ENCODE measurements at regions not wholly inside any gene's neighbourhood (a gene's known extent, or its start where the extent isn't known, plus 50 kb on each side); places are given as distances from the start of the nearest gene placed in this dataset.

DNA sequence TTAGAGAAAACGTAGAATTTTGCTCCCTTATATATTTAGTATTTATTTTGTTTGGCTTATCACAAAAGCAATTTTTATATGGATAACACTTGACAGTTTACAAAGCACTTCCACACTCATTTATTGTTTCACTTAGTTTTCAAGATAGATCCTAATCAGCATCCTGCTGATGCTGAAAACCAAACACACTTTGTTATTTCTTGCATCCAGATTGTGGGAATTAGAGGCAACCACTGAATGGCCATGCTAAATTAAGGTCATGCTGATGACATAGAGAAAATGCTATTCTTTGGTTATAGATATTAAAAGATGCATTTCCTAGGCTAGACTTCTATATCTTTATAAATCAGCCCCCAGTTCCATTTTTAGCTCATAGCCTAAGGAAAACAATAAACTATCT lies 474.1 kb upstream of the KCNMB2 start:
- Histone ChIP-seq H3K27me3 (ENCODE audit: control insufficient read depth, insufficient read depth, low read length) (no peaks in the 10 kb centered on the region), H3K27ac (ENCODE audit: low read depth, low read length) (no peak overlapping the region), H3K4me1 (ENCODE audit: control insufficient read depth, insufficient read depth, low read length) (no peaks in the 10 kb centered on the region), H3K36me3 (ENCODE audit: control insufficient read depth, insufficient read depth, low read length) (no peaks in the 10 kb centered on the region), H3K9me3 (ENCODE audit: control insufficient read depth, insufficient read depth, low read length) (no peaks in the 10 kb centered on the region), H3K4me3 (ENCODE audit: low read depth, low read length) (no peak overlapping the region)
- no CpG with 5 or more reads among the region's 1 CpG for WGBS (ENCODE audit: insufficient coverage)
- DNase-seq (ENCODE audit: low read depth in 4 of 6, low spot score in 6 of 6) = no peak

DNA sequence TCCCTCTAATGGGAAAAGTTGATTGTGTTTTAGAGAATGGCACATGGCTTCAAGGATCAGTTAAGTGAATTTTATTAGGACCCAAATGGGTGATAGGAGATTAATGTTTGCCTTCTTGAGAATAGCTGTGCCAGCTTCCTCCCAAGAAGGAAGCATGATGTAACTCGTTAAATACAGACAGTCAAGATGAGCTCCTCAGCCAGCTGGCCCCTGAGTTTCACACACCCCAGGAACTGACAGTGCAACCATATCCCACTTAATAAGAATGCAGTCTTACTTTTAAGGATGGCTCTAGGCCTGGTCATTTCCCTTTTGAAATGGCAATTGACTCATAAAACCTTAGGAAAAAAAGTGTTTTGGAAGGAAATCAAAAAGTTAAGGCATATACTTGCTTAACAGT lies 472.8 kb upstream of the KCNMB2 start:
- WGBS (ENCODE audit: insufficient coverage) = no CpG with 5 or more reads among the region's 1 CpG
- H3K4me3 ChIP-seq (ENCODE audit: low read depth, low read length) = no peak overlapping the region
- no peaks in the 10 kb centered on the region for H3K9me3 ChIP-seq (ENCODE audit: control insufficient read depth, insufficient read depth, low read length)
- H3K36me3 ChIP-seq (ENCODE audit: control insufficient read depth, insufficient read depth, low read length) = no peaks in the 10 kb centered on the region
- H3K27me3 ChIP-seq (ENCODE audit: control insufficient read depth, insufficient read depth, low read length) = no peaks in the 10 kb centered on the region
- no peaks in the 10 kb centered on the region for H3K4me1 ChIP-seq (ENCODE audit: control insufficient read depth, insufficient read depth, low read length)
- no peak overlapping the region for H3K27ac ChIP-seq (ENCODE audit: low read depth, low read length)
- peak in 1 of 6 donors; percentile 69 for DNase-seq (ENCODE audit: low read depth in 4 of 6, low spot score in 6 of 6)

DNA sequence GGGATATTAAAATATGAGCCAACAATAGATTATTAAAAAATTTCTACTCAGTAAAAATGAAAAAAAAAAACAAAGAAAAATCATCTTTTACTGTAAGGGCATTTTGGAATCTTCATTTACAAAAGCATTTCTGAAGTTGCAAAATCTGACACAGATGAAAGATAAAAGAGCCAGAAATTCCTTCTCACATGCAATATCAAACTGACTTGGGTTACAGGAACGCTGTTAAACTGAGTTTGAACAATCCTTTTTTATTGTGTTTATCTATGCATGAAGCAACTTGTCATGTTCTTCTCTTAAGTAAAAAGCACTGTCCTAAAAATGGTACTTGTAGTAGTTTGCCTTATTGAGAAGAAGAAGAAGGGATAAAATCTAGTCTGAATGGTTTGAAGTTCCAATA lies 468.5 kb upstream of the KCNMB2 start:
- no peak overlapping the region for H3K4me3 ChIP-seq (ENCODE audit: low read depth, low read length)
- H3K36me3 ChIP-seq (ENCODE audit: control insufficient read depth, insufficient read depth, low read length) = no peaks in the 10 kb centered on the region
- H3K4me1 ChIP-seq (ENCODE audit: control insufficient read depth, insufficient read depth, low read length) = peaks cover 3% of the 10 kb centered on the region
- no CpG with 5 or more reads among the region's 1 CpG for WGBS (ENCODE audit: insufficient coverage)
- no peaks in the 10 kb centered on the region for H3K27me3 ChIP-seq (ENCODE audit: control insufficient read depth, insufficient read depth, low read length)
- no peaks in the 10 kb centered on the region for H3K9me3 ChIP-seq (ENCODE audit: control insufficient read depth, insufficient read depth, low read length)
- no peak overlapping the region for H3K27ac ChIP-seq (ENCODE audit: low read depth, low read length)
- DNase-seq (ENCODE audit: low read depth in 4 of 6, low spot score in 6 of 6) = no peak

DNA sequence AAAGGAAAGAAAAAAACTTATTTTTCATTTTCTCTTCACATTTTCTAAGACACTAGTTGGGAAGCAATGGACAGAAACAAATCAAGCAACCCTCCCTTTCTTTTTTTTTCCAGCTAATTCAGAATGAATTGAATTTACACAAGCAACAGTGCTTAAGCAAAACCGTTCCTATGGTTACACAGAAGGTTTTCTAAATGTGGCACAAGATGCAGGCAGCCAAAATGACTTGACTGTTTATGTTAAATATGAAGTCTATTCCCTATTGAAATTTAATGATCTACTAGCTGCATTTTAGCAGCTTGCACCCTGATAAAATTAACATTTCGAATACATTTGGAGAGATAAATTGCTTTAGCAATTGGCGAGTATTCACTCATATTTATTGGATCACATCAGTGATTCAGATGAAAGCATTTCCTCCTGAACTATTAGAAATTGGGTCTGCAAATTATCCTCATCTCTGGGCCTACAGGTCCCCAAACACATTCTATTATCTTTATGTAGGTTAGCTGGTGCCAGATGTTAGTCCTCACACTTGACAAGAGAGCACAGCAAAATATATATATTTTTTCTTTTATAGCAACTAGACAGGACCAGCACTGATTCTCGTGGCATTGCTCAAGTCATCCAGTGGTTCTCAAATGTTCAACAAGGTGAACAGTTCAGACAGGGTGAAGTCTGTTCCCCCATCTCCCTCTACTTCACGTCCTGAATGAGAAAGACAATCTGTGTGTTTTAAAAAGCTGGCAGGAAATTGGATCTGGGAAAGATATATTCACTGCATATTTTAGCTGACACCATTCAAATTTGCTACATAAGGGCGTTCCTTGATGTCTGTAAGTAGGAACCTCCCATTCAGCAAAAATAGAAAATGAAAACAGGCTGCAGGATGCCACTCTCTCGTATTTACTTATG lies 463.6 kb upstream of the KCNMB2 start:
- Histone ChIP-seq H3K36me3 (ENCODE audit: control insufficient read depth, insufficient read depth, low read length) (no peaks in the 10 kb centered on the region), H3K27me3 (ENCODE audit: control insufficient read depth, insufficient read depth, low read length) (no peaks in the 10 kb centered on the region), H3K27ac (ENCODE audit: low read depth, low read length) (no peak overlapping the region), H3K4me3 (ENCODE audit: low read depth, low read length) (no peak overlapping the region), H3K9me3 (ENCODE audit: control insufficient read depth, insufficient read depth, low read length) (no peaks in the 10 kb centered on the region), H3K4me1 (ENCODE audit: control insufficient read depth, insufficient read depth, low read length) (peaks cover 3% of the 10 kb centered on the region)
- DNase-seq (ENCODE audit: low read depth in 4 of 6, low spot score in 6 of 6) = peak in 3 of 6 donors; percentile 49 to 95 (median 94)
- WGBS (ENCODE audit: insufficient coverage) = no CpG with 5 or more reads among the region's 7 CpGs

DNA sequence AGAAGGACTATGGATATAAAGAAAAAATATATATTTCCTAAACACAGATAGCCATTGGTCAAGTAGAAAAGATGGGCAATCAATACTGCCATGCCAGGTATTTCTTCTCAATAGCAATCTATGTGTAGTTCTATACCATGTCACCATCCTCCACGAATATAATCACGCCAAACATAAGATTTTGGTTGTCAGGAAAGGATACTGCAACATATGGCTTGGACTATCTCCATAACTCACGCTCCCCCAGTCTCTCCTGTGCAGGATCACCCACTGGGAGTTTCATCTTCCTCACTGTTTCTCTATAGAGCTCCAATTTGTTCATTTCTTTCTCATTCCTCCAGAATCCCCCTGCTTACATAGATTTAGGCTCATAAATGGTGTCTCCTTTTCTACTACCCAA lies 462.9 kb upstream of the KCNMB2 start:
- no peak overlapping the region for H3K27ac ChIP-seq (ENCODE audit: low read depth, low read length)
- H3K27me3 ChIP-seq (ENCODE audit: control insufficient read depth, insufficient read depth, low read length) = no peaks in the 10 kb centered on the region
- no peaks in the 10 kb centered on the region for H3K36me3 ChIP-seq (ENCODE audit: control insufficient read depth, insufficient read depth, low read length)
- no peaks in the 10 kb centered on the region for H3K9me3 ChIP-seq (ENCODE audit: control insufficient read depth, insufficient read depth, low read length)
- peaks cover 3% of the 10 kb centered on the region for H3K4me1 ChIP-seq (ENCODE audit: control insufficient read depth, insufficient read depth, low read length)
- WGBS (ENCODE audit: insufficient coverage) = 100% methylated on average over 1 of the region's 3 CpGs
- no peak overlapping the region for H3K4me3 ChIP-seq (ENCODE audit: low read depth, low read length)
- peak in 1 of 6 donors; percentile 69 for DNase-seq (ENCODE audit: low read depth in 4 of 6, low spot score in 6 of 6)

DNA sequence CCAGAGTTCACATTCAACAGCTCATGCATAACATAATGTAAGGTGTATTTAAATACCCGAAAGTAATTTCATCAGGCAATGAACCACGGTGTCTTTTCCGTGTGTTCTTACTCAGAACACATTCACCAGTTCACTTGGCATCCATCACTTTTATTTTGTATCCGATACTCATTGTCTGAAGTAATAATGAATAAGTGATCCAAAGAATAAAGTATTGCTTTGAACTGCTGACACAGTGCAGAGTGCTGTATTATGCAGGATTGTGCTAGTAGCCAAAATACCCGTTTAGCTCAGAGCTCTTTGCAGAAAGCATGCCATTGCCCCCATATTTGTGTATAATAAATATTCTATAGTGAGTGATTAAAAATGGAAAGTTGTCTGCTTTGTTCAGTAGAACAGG lies 460.9 kb upstream of the KCNMB2 start:
- Histone ChIP-seq H3K27me3 (ENCODE audit: control insufficient read depth, insufficient read depth, low read length) (no peaks in the 10 kb centered on the region), H3K36me3 (ENCODE audit: control insufficient read depth, insufficient read depth, low read length) (no peaks in the 10 kb centered on the region), H3K9me3 (ENCODE audit: control insufficient read depth, insufficient read depth, low read length) (no peaks in the 10 kb centered on the region), H3K27ac (ENCODE audit: low read depth, low read length) (no peak overlapping the region), H3K4me1 (ENCODE audit: control insufficient read depth, insufficient read depth, low read length) (peaks cover 3% of the 10 kb centered on the region), H3K4me3 (ENCODE audit: low read depth, low read length) (no peak overlapping the region)
- peak in 1 of 6 donors; percentile 66 for DNase-seq (ENCODE audit: low read depth in 4 of 6, low spot score in 6 of 6)
- WGBS (ENCODE audit: insufficient coverage) = no CpG with 5 or more reads among the region's 5 CpGs

DNA sequence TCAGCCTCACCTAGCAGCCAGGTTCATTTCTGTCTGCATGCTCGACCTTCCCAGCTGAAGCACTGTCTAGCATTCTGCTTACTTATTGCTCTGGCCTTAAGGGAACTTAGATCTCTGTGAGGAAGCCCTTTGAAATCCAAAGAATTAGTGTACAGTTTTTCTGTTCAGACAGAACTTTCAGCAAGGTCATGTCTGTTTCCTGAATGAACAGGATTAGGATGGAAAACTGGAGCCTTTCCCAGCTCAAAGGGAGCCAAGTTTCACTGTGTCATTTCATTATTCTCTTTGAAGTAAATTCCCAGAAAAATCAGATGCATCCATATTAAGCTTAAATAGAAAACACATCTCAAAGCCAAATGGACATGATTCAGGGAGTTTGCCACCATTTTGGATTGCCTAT lies 457.3 kb upstream of the KCNMB2 start:
- no peaks in the 10 kb centered on the region for H3K36me3 ChIP-seq (ENCODE audit: control insufficient read depth, insufficient read depth, low read length)
- H3K9me3 ChIP-seq (ENCODE audit: control insufficient read depth, insufficient read depth, low read length) = no peaks in the 10 kb centered on the region
- peaks cover 6% of the 10 kb centered on the region for H3K4me1 ChIP-seq (ENCODE audit: control insufficient read depth, insufficient read depth, low read length)
- no peak overlapping the region for H3K27ac ChIP-seq (ENCODE audit: low read depth, low read length)
- H3K4me3 ChIP-seq (ENCODE audit: low read depth, low read length) = no peak overlapping the region
- no peaks in the 10 kb centered on the region for H3K27me3 ChIP-seq (ENCODE audit: control insufficient read depth, insufficient read depth, low read length)
- DNase-seq (ENCODE audit: low read depth in 4 of 6, low spot score in 6 of 6) = peak in 2 of 6 donors; percentile 41 to 74
- WGBS (ENCODE audit: insufficient coverage) = no CpG with 5 or more reads among the region's 1 CpG

DNA sequence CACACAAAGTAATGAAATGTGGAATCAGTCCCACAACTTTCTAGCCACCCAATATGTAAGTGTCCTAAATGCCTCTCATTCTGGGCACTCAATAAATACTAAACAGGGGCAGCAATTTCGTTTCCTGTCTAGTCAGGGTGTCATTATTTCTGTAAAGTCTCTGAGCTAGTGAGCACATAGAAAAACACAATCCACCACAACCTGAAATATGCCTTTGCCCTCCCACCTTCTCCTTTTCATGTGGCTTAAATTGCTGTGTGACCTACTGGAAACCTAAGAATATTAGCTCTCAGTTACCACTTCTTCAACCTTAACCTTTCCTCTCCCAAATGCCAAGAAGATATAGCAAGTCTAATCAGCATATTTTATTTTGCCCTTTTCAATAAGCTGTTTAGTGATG lies 456.3 kb upstream of the KCNMB2 start:
- no peaks in the 10 kb centered on the region for H3K36me3 ChIP-seq (ENCODE audit: control insufficient read depth, insufficient read depth, low read length)
- H3K4me1 ChIP-seq (ENCODE audit: control insufficient read depth, insufficient read depth, low read length) = peaks cover 10% of the 10 kb centered on the region
- H3K27me3 ChIP-seq (ENCODE audit: control insufficient read depth, insufficient read depth, low read length) = no peaks in the 10 kb centered on the region
- peak in 1 of 6 donors; percentile 1 for DNase-seq (ENCODE audit: low read depth in 4 of 6, low spot score in 6 of 6)
- H3K27ac ChIP-seq (ENCODE audit: low read depth, low read length) = no peak overlapping the region
- H3K4me3 ChIP-seq (ENCODE audit: low read depth, low read length) = no peak overlapping the region
- no peaks in the 10 kb centered on the region for H3K9me3 ChIP-seq (ENCODE audit: control insufficient read depth, insufficient read depth, low read length)
- WGBS (ENCODE audit: insufficient coverage) = no CpG with 5 or more reads among the region's 1 CpG

DNA sequence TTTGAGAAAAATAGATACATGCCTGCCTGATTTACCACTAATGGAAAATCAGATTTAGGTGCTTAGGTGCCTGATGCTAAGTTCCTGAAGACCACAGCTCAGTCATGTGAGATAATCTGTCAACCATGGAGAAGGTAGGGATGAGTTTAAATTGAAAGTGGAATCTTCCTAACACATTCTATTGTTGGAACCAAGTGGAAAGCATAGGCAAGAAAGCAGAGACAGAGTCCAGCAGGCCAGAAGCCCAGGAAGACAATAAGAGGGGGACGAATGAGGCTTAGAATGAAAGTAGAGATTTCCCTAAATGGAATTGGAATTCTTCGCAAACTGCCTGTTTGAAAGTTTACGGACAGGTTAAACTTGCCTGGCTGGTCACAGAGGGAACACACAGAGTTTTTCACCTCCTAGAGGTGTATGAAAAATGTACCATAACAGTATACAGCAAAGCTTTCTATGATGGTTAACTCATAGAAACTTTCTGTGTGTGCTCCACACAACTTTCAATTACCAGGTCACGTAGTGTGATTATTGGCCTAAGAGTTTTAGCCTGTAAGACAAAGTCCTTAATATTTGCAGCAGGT lies 453.8 kb upstream of the KCNMB2 start:
- Histone ChIP-seq H3K27ac (ENCODE audit: low read depth, low read length) (no peak overlapping the region), H3K4me1 (ENCODE audit: control insufficient read depth, insufficient read depth, low read length) (peaks cover 16% of the 10 kb centered on the region), H3K27me3 (ENCODE audit: control insufficient read depth, insufficient read depth, low read length) (no peaks in the 10 kb centered on the region), H3K4me3 (ENCODE audit: low read depth, low read length) (no peak overlapping the region), H3K9me3 (ENCODE audit: control insufficient read depth, insufficient read depth, low read length) (no peaks in the 10 kb centered on the region), H3K36me3 (ENCODE audit: control insufficient read depth, insufficient read depth, low read length) (no peaks in the 10 kb centered on the region)
- 43% methylated on average over 1 of the region's 4 CpGs for WGBS (ENCODE audit: insufficient coverage)
- DNase-seq (ENCODE audit: low read depth in 4 of 6, low spot score in 6 of 6) = no peak
